Nephron (organoid): ENCODE measurements at regions not wholly inside any gene's neighbourhood (a gene's known extent, or its start where the extent isn't known, plus 50 kb on each side); places are given as distances from the start of the nearest gene placed in this dataset.

Experiments
- H3K27ac Mint-ChIP-seq, 3 experiments: 2 replicates each; pipeline ENCODE4 v1.8.0; 2020; ENCODE audit warnings: mixed read lengths in 3 of 3, mild to moderate bottlenecking in 2 of 3, moderate library complexity in 1 of 3
- H3K27me3 Mint-ChIP-seq: 2 replicates; pipeline ENCODE4 v1.8.0; 2021; ENCODE audit warnings: low read depth, mild to moderate bottlenecking, moderate library complexity, mixed read lengths
- H3K36me3 Mint-ChIP-seq: 2 replicates; pipeline ENCODE4 v1.8.0; 2020; ENCODE audit warnings: low read depth, mixed read lengths
- H3K4me1 Mint-ChIP-seq: 2 replicates; pipeline ENCODE4 v1.8.0; 2020; ENCODE audit warnings: mixed read lengths
- H3K4me3 Mint-ChIP-seq, 3 experiments: 2 replicates each; pipeline ENCODE4 v1.8.0; 2020; ENCODE audit warnings: mild to moderate bottlenecking in 3 of 3, mixed read lengths in 3 of 3, moderate library complexity in 2 of 3
- H3K9me3 Mint-ChIP-seq: 2 replicates; pipeline ENCODE4 v1.8.0; 2020; ENCODE audit warnings: mixed read lengths
- TF ChIP-seq, protein P1 (sequence below), 3 experiments: fragments of 200-600 bp; sonication (generic); IDR thresholded peaks; one replicate each; pipeline ENCODE4 v1.5.0; 2021; ENCODE audit warnings: antibody characterized with exemption in 3 of 3; ENCODE audit not compliant: unreplicated experiment in 3 of 3

DNA sequence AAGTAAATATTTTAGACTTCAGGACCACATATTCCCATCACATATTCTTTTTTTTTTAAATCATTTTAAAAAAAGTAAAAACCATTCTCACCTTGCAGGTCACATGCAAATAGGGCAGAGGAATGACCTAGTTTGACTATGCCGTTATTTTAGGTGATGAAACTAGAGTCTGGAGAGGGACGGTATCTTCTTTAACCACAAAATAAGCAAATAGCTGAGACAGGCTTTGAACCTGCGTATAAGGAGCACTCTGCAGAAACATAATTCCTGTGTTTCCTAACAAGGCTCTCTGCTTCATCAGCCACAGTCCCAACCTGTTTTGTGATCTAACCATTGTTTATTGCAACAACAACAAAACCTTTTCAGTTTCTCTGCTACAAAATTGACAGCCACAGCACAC lies 121.5 kb downstream of the PCTP start:
- peaks cover 13% of the 10 kb centered on the region for H3K9me3 Mint-ChIP-seq
- TF ChIP-seq, protein P1, sequence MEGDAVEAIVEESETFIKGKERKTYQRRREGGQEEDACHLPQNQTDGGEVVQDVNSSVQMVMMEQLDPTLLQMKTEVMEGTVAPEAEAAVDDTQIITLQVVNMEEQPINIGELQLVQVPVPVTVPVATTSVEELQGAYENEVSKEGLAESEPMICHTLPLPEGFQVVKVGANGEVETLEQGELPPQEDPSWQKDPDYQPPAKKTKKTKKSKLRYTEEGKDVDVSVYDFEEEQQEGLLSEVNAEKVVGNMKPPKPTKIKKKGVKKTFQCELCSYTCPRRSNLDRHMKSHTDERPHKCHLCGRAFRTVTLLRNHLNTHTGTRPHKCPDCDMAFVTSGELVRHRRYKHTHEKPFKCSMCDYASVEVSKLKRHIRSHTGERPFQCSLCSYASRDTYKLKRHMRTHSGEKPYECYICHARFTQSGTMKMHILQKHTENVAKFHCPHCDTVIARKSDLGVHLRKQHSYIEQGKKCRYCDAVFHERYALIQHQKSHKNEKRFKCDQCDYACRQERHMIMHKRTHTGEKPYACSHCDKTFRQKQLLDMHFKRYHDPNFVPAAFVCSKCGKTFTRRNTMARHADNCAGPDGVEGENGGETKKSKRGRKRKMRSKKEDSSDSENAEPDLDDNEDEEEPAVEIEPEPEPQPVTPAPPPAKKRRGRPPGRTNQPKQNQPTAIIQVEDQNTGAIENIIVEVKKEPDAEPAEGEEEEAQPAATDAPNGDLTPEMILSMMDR (IDR thresholded peaks at IDR 0.05; ENCODE audit: unreplicated experiment in 3 of 3), result no peak
- no peaks in the 10 kb centered on the region for H3K4me1 Mint-ChIP-seq
- H3K36me3 Mint-ChIP-seq, result no peaks in the 10 kb centered on the region
- H3K27me3 Mint-ChIP-seq, result no peaks in the 10 kb centered on the region
- no peak overlapping the region for H3K4me3 Mint-ChIP-seq
- H3K27ac Mint-ChIP-seq, result no peak overlapping the region

DNA sequence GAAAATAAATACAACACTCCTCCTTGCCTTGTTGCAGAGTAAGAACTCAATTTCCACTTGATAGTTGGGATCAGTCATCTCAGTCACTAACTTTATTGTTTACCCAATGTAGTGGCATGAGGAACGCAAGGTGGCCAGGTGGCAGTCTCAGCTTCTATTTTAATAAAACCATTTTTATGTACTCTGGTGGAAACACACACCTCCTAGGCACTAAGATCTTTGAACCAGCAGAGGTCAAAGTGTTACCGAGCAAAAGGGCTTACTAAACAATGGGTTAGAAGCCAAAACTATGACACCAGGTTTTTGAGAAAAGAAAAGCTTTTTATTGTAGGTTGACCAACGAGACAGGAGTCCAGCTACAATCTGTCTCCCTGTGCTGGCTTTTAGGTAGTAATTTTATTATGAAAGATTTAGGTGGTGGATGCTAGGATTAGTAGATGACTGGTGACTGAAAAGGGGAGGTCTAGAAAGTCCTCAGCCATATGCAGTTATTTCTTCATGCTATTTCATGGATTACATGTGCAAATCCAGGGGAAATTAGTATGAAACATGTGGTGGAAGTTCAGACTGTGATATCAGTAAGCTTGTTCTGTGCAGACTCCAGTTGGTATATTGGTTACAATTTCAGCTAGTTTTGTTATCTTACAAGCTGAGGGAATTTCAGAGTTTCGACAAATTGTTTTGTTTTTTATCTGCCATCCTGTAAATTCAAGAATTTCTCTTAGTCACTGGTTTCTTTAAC lies 122.3 kb downstream of the PCTP start:
- no peak overlapping the region for H3K27ac Mint-ChIP-seq

DNA sequence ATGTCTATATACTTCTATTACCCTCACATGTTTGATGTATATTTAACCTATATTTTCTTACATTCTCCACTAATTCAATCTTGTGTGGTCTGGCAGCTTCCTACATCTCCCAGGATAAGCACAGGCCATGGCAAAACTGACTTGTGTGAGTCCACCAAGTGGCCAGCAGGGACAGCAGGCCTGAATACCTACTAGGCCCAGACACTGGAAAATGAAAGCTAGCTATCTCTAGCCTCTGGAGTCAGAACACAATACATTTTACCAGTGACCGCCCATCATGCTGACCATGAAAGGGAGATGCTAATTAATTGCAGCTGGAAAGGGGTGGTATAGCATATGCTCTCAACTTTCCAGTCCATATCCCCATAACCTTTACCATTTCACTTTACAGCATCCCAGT lies 132.3 kb downstream of the PCTP start:
- Mint-ChIP-seq H3K27ac (no peak overlapping the region), H3K4me3 (no peak overlapping the region), H3K4me1 (no peaks in the 10 kb centered on the region), H3K27me3 (no peaks in the 10 kb centered on the region), H3K36me3 (no peaks in the 10 kb centered on the region), H3K9me3 (no peaks in the 10 kb centered on the region)
- TF ChIP-seq, protein P1 (IDR thresholded peaks at IDR 0.05; ENCODE audit: unreplicated experiment in 3 of 3), result no peak

More for the DNA sequence above, 122.3 kb downstream of the PCTP start:
- Mint-ChIP-seq H3K4me1 (no peaks in the 10 kb centered on the region), H3K4me3 (no peak overlapping the region), H3K9me3 (peaks cover 10% of the 10 kb centered on the region), H3K27me3 (no peaks in the 10 kb centered on the region), H3K36me3 (no peaks in the 10 kb centered on the region)
- TF ChIP-seq, protein P1 (IDR thresholded peaks at IDR 0.05; ENCODE audit: unreplicated experiment in 3 of 3), result no peak

DNA sequence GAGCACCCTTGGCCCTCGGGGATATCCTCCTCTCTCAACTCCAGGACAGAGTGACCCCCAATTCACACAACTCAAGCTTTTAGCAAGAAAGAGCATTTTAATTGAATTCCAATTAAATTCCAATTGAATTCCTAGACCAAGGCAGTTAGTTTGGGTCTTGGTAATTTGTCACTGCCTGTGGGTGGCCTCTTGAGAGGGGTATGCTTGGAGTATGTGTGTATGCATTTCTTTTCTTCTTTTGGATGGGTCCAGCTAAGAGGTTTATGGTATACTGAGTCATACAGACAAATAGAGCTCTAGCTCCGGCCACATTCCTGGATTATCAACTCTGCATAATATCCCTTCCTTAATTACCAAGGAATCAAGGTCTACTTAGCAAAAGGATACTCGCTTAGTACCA lies 136.7 kb downstream of the PCTP start:
- Mint-ChIP-seq H3K27me3 (peaks cover 10% of the 10 kb centered on the region), H3K9me3 (peaks cover 9% of the 10 kb centered on the region), H3K36me3 (no peaks in the 10 kb centered on the region), H3K4me1 (no peaks in the 10 kb centered on the region), H3K4me3 (no peak overlapping the region), H3K27ac (no peak overlapping the region)
- TF ChIP-seq, protein P1 (IDR thresholded peaks at IDR 0.05; ENCODE audit: unreplicated experiment in 3 of 3), result no peak

DNA sequence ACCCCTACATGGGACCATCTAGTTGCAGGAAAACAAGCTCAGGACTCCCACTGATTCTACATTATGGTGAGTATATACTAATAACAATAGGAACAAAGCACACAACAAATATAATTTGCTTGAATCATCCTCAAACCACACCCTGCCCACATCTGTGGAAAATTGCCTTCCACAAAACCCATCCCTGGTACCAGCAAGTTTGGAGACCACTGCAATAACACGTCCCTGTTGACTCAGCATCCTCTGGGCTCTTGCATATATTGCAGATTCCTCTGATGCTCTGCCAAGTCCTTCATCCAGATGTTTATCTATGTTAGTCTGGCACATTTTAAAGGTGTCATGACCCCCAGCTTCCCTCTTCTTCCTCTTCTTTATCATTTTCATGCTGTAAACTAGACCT lies 138.4 kb downstream of the PCTP start:
- TF ChIP-seq, protein P1 (IDR thresholded peaks at IDR 0.05; ENCODE audit: unreplicated experiment in 3 of 3), result no peak
- Mint-ChIP-seq H3K4me1 (no peaks in the 10 kb centered on the region), H3K9me3 (peaks cover 9% of the 10 kb centered on the region), H3K4me3 (no peak overlapping the region), H3K27ac (no peak overlapping the region), H3K36me3 (no peaks in the 10 kb centered on the region), H3K27me3 (peaks cover 10% of the 10 kb centered on the region)

DNA sequence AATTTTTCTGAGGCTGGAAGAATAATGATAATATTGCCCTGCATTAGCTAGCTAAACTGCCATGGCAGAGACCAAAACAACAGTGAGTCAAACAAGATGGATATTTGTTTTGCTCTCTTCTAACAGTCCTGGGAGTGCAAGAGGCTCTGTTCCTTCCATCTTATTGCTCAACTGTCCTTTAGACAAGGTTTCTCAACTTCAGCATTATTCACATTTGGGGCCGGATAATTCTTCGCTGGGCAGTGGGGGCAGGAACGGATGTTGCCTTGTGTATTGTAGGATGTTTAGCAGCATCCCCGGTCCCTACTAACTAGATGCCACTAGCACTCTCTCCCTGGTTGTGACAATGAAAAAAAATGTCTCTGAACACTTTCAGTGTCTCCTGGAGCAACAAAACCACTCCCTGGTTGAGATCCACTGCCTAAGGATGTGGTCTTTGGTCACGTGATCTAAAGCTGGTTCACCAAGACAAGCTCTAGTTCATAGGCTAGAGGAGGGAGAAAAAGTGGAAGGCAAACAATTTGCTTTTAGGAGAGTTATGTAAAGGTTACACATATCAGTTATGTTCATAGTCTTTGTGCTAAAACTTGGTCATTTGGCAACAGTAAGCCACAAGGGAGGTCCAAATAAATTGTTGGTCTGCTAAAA lies 144.4 kb downstream of the PCTP start:
- Mint-ChIP-seq H3K27me3 (peaks cover 8% of the 10 kb centered on the region), H3K4me3 (no peak overlapping the region)

More for the DNA sequence above, 144.4 kb downstream of the PCTP start:
- no peaks in the 10 kb centered on the region for H3K36me3 Mint-ChIP-seq
- H3K4me1 Mint-ChIP-seq, result no peaks in the 10 kb centered on the region
- no peak overlapping the region for H3K27ac Mint-ChIP-seq
- H3K9me3 Mint-ChIP-seq, result peaks cover 2% of the 10 kb centered on the region
- TF ChIP-seq, protein P1 (IDR thresholded peaks at IDR 0.05; ENCODE audit: unreplicated experiment in 3 of 3), result no peak
